Amniotic epithelial cell (primary cell): ENCODE measurements at regions not wholly inside any gene's neighbourhood (a gene's known extent, or its start where the extent isn't known, plus 50 kb on each side); places are given as distances from the start of the nearest gene placed in this dataset.
"Not testable (repeated sequence)": the region's sequence is repeated elsewhere in the genome, so short reads cannot be mapped to it uniquely, and the experiment has no call there.

Source experiments
- DNase-seq: peaks from one replicate; pipeline ENCODE4 v3.0.0-alpha.2; 2010; ENCODE audit warnings: low read depth

- DNase-seq: peak; percentile 46
Measured at GRCh38 chr14:28608851-28609828, 157.4 kb upstream of the FOXG1 start.

GRCh38 chr14:28612414-28612813, 154.2 kb upstream of the FOXG1 start:
- DNase-seq: no peak

GRCh38 chr14:28613532-28613931, 153.1 kb upstream of the FOXG1 start:
- no peak for DNase-seq

- no peak for DNase-seq
Measured at GRCh38 chr14:28626780-28627179, 139.8 kb upstream of the FOXG1 start.

- no peak for DNase-seq
Measured at GRCh38 chr14:28629328-28630004, 137.1 kb upstream of the FOXG1 start.

GRCh38 chr14:28630100-28630499, 136.5 kb upstream of the FOXG1 start:
- DNase-seq: no peak

- DNase-seq: peak; percentile 74
Measured at GRCh38 chr14:28635387-28635786, 131.2 kb upstream of the FOXG1 start.

- DNase-seq: not testable (repeated sequence)
Measured at GRCh38 chr14:28635816-28636215, 130.8 kb upstream of the FOXG1 start.

- not testable (repeated sequence) for DNase-seq
Measured at GRCh38 chr14:28641189-28641588, 125.4 kb upstream of the FOXG1 start.

GRCh38 chr14:28651148-28651547, 115.4 kb upstream of the FOXG1 start:
- DNase-seq: peak; percentile 55

- peak; percentile 92 for DNase-seq
Measured at GRCh38 chr14:28652782-28653181, 113.8 kb upstream of the FOXG1 start.

GRCh38 chr14:28653521-28653920, 113.1 kb upstream of the FOXG1 start:
- peak; percentile 73 for DNase-seq

GRCh38 chr14:28656704-28657255, 109.8 kb upstream of the FOXG1 start:
- DNase-seq: no peak

- DNase-seq: peak; percentile 84
Measured at GRCh38 chr14:28661171-28661772, 105.3 kb upstream of the FOXG1 start.

- peak; percentile 56 for DNase-seq
Measured at GRCh38 chr14:28666961-28667360, 99.6 kb upstream of the FOXG1 start.

- peak; percentile 89 for DNase-seq
Measured at GRCh38 chr14:28671425-28671824, 95.2 kb upstream of the FOXG1 start.

- peak; percentile 55 for DNase-seq
Measured at GRCh38 chr14:28673056-28673455, 93.5 kb upstream of the FOXG1 start.

- DNase-seq: peak; percentile 92
Measured at GRCh38 chr14:28676479-28676878, 90.1 kb upstream of the FOXG1 start.

- no peak for DNase-seq
Measured at GRCh38 chr14:28677381-28677780, 89.2 kb upstream of the FOXG1 start.

GRCh38 chr14:28678887-28679286, 87.7 kb upstream of the FOXG1 start:
- DNase-seq: no peak

GRCh38 chr14:28681681-28682080, 84.9 kb upstream of the FOXG1 start:
- DNase-seq: no peak

- no peak for DNase-seq
Measured at GRCh38 chr14:28690029-28690692, 76.4 kb upstream of the FOXG1 start.
